H1 (cell line): ENCODE measurements at regions not wholly inside any gene's neighbourhood (a gene's known extent, or its start where the extent isn't known, plus 50 kb on each side); places are given as distances from the start of the nearest gene placed in this dataset.

Source experiments
- CTCF ChIA-PET: fragments of 300-600 bp; sonication (Branson Sonifier 250); formaldehyde crosslinking; loops from one replicate; lab custom pipeline; 2021; ENCODE audit not compliant: partially characterized antibody; lab: Charles Lee
- POLR2A ChIA-PET: fragments of 300-600 bp; sonication (Branson Sonifier 250); formaldehyde crosslinking; loops from one replicate; lab custom pipeline; 2021; ENCODE audit warnings: inconsistent platforms; ENCODE audit not compliant: partially characterized antibody; lab: Charles Lee
- DNase-seq, 2 experiments: peaks; one replicate each; pipeline versions ENCODE4 v3.0.0 to v3.0.0-alpha.2; 2010 to 2022; ENCODE audit warnings: low spot score in 2 of 2, low read depth in 1 of 2, mixed read lengths in 1 of 2
- FAIRE-seq: peaks from 2 replicates; lab custom pipeline; 2011; peaks lifted over from hg19 to GRCh38; lab: Jason Lieb, UNC
- H2AFZ ChIP-seq: 2 replicates; pipeline ENCODE4 v1.8.1; 2012; ENCODE audit warnings: low read length, inconsistent platforms
- H2AK5ac ChIP-seq: 2 replicates; pipeline ENCODE4 v1.6.1; 2013; ENCODE audit warnings: low read depth, low read length
- H2BK120ac ChIP-seq: replicated peaks from 2 replicates; pipeline ENCODE3; 2013; ENCODE audit warnings: low read depth, low read length, inconsistent platforms
- H2BK12ac ChIP-seq: 2 replicates; pipeline ENCODE4 v1.6.1; 2013; ENCODE audit warnings: low read depth, low read length
- H2BK15ac ChIP-seq: 2 replicates; pipeline ENCODE4 v1.6.1; 2013; ENCODE audit warnings: low read length
- H2BK20ac ChIP-seq: 2 replicates; pipeline ENCODE4 v1.6.1; 2013; ENCODE audit warnings: low read length
- H2BK5ac ChIP-seq: 2 replicates; pipeline ENCODE4 v1.6.1; 2013; ENCODE audit warnings: low read depth, low read length
- H3K14ac ChIP-seq: 2 replicates; pipeline ENCODE4 v1.6.1; 2013; ENCODE audit warnings: inconsistent platforms; ENCODE audit not compliant: insufficient read length
- H3K18ac ChIP-seq: 2 replicates; pipeline ENCODE4 v1.6.1; 2013; ENCODE audit warnings: low read length; ENCODE audit errors: extremely low read depth
- H3K23ac ChIP-seq: 2 replicates; pipeline ENCODE4 v1.6.1; 2013; ENCODE audit warnings: inconsistent platforms; ENCODE audit not compliant: insufficient read length
- H3K23me2 ChIP-seq: 2 replicates; pipeline ENCODE4 v1.6.1; 2013; ENCODE audit warnings: low read depth, low read length
- H3K27ac ChIP-seq: 2 replicates; pipeline ENCODE4 v1.6.1; 2011; ENCODE audit warnings: low read depth, low read length, inconsistent platforms
- H3K27me3 ChIP-seq, 4 experiments: replicated peaks in 1 of 4; 1 replicate in 1 of 4; 2 replicates in 3 of 4; pipeline versions ENCODE4 v1.6.1 to v1.8.1; 2011 to 2013; ENCODE audit warnings: low read length in 3 of 4, mild to moderate bottlenecking in 3 of 4, inconsistent platforms in 2 of 4, mixed read lengths in 2 of 4, moderate library complexity in 1 of 4; ENCODE audit not compliant: control insufficient read depth in 3 of 4, insufficient read depth in 3 of 4; ENCODE audit errors: extremely low read depth in 1 of 4
- H3K36me3 ChIP-seq, 4 experiments: 2 replicates each; pipeline versions ENCODE4 v1.6.1 to v1.8.1; 2011 to 2013; ENCODE audit warnings: mild to moderate bottlenecking in 4 of 4, low read length in 3 of 4, moderate library complexity in 2 of 4, control low read depth in 1 of 4, inconsistent platforms in 1 of 4; ENCODE audit not compliant: insufficient read depth in 4 of 4, control insufficient read depth in 2 of 4
- H3K4ac ChIP-seq: replicated peaks from 2 replicates; pipeline ENCODE3; 2013; ENCODE audit warnings: low read length, low read depth, mixed read lengths, inconsistent platforms; ENCODE audit not compliant: insufficient read length
- H3K4me1 ChIP-seq, 4 experiments: replicated peaks in 1 of 4; 1 replicate in 1 of 4; 2 replicates in 3 of 4; pipeline versions ENCODE4 v1.6.1 to v1.8.1; 2011 to 2013; ENCODE audit warnings: low read length in 3 of 4, inconsistent platforms in 2 of 4, mixed read lengths in 1 of 4; ENCODE audit not compliant: insufficient read depth in 4 of 4, control insufficient read depth in 3 of 4
- H3K4me2 ChIP-seq, 2 experiments: 2 replicates each; pipeline versions ENCODE4 v1.6.1 to v1.8.1; 2011 to 2013; ENCODE audit warnings: low read depth in 2 of 2, low read length in 2 of 2, control low read depth in 1 of 2, inconsistent platforms in 1 of 2, mild to moderate bottlenecking in 1 of 2; ENCODE audit not compliant: insufficient read depth in 1 of 2
- H3K4me3 ChIP-seq, 4 experiments: fragments of 200-600, 300-600 bp in 1 of 4; sonication (generic), shearing (Covaris generic), sonication (Bioruptor Twin) in 1 of 4; 2 replicates each; pipeline versions ENCODE4 v1.5.1 to v1.8.1; 2011 to 2016; ENCODE audit warnings: low read length in 4 of 4, low read depth in 3 of 4, control low read depth in 2 of 4, inconsistent platforms in 2 of 4, mild to moderate bottlenecking in 2 of 4, mixed read lengths in 1 of 4, moderate library complexity in 1 of 4; ENCODE audit not compliant: insufficient read depth in 2 of 4; ENCODE audit errors: extremely low read depth in 1 of 4
- H3K56ac ChIP-seq: replicated peaks from 2 replicates; pipeline ENCODE3; 2013; ENCODE audit warnings: low read depth, mild to moderate bottlenecking, mixed read lengths, low read length, inconsistent platforms; ENCODE audit not compliant: insufficient read length
- H3K79me1 ChIP-seq: 2 replicates; pipeline ENCODE4 v1.6.1; 2013; ENCODE audit warnings: low read depth, low read length, control low read depth
- H3K79me2 ChIP-seq, 2 experiments: 2 replicates each; pipeline versions ENCODE4 v1.6.1 to v1.8.1; 2012 to 2013; ENCODE audit warnings: low read length in 2 of 2, mild to moderate bottlenecking in 2 of 2, inconsistent platforms in 1 of 2; ENCODE audit not compliant: insufficient read depth in 2 of 2, control insufficient read depth in 1 of 2
- H3K9ac ChIP-seq, 4 experiments: replicated peaks in 1 of 4; 1 replicate in 1 of 4; 2 replicates in 3 of 4; pipeline versions ENCODE4 v1.6.1 to v1.8.1; 2011 to 2013; ENCODE audit warnings: low read depth in 3 of 4, low read length in 3 of 4, control low read depth in 2 of 4, mild to moderate bottlenecking in 2 of 4, moderate library complexity in 2 of 4, inconsistent platforms in 1 of 4; ENCODE audit errors: extremely low read depth in 1 of 4
- H3K9me3 ChIP-seq, 2 experiments: 2 replicates each; pipeline versions ENCODE4 v1.6.1 to v1.8.1; 2012 to 2013; ENCODE audit warnings: mild to moderate bottlenecking in 2 of 2, moderate library complexity in 2 of 2, control low read depth in 1 of 2, inconsistent platforms in 1 of 2, low read depth in 1 of 2, low read length in 1 of 2, mixed read lengths in 1 of 2; ENCODE audit not compliant: insufficient read depth in 2 of 2
- H4K20me1 ChIP-seq, 2 experiments: replicated peaks in 1 of 2; 2 replicates each; pipeline versions ENCODE3 to v1.8.1; 2011 to 2013; ENCODE audit warnings: inconsistent platforms in 2 of 2, low read length in 2 of 2, mild to moderate bottlenecking in 1 of 2; ENCODE audit not compliant: insufficient read depth in 2 of 2, control insufficient read depth in 1 of 2
- H4K5ac ChIP-seq: 2 replicates; pipeline ENCODE4 v1.6.1; 2013; ENCODE audit warnings: low read length, low read depth, mixed read lengths, inconsistent platforms; ENCODE audit not compliant: insufficient read length
- H4K8ac ChIP-seq: 2 replicates; pipeline ENCODE4 v1.8.0; 2013; ENCODE audit warnings: mild to moderate bottlenecking, moderate library complexity, low read length, inconsistent platforms; ENCODE audit not compliant: insufficient read depth; ENCODE audit errors: extremely low read depth
- H4K91ac ChIP-seq: replicated peaks from 2 replicates; pipeline ENCODE3; 2013; ENCODE audit warnings: low read length, mixed read lengths, inconsistent platforms; ENCODE audit not compliant: insufficient read length
- CEBPB ChIP-seq: IDR thresholded peaks from 2 replicates; pipeline ENCODE4 v1.6.1; 2012; ENCODE audit warnings: low read depth, low read length
- WGBS, 2 experiments: shearing (Covaris generic) in 1 of 2; methylation state at CpG; one replicate each; pipeline versions ENCODE4 v1.1.6 to v1.1.7; 2013 to 2015; ENCODE audit warnings: low lambda C conversion rate in 2 of 2, mixed read lengths in 2 of 2, inconsistent platforms in 1 of 2, low coverage in 1 of 2, missing lambda C conversion rate in 1 of 2; ENCODE audit not compliant: insufficient replicate concordance in 2 of 2, insufficient coverage in 1 of 2, insufficient read length in 1 of 2; ENCODE audit errors: extremely low coverage in 1 of 2, missing lambda C conversion rate in 1 of 2; 5-methylcytosine and 5-hydroxymethylcytosine counted together

DNA sequence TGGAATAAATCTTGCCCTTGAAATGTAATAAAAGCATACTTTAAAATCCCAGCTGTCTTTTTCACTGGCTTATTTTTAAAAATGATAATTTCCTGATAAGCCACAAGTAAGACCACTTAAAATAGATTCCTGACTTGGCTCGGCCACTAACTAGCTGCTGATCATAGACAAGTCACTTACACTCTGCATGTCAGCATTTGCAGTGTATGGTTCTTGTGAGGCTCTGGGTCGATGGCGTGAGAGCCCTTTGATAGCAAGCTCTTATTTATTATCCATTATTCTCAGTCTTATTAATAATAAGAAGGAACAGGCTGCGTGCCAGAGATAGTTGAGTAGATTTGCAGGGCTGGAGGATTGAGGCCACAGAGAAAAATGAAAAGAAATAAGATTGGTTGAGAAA lies 110.7 kb upstream of the IL12B start:
- Histone ChIP-seq H4K20me1 (no peaks in the 10 kb centered on the region), H2BK12ac (no peak overlapping the region), H3K56ac (no peak overlapping the region), H3K9me3 (no peaks in the 10 kb centered on the region), H3K18ac (no peak overlapping the region), H3K4me2 (no peak overlapping the region), H2BK15ac (no peak overlapping the region), H3K9ac (no peak overlapping the region), H3K23ac (no peak overlapping the region), H3K4ac (no peak overlapping the region), H2AFZ (no peak overlapping the region), H2AK5ac (no peak overlapping the region), H3K27ac (no peak overlapping the region), H4K91ac (no peak overlapping the region), H4K5ac (no peak overlapping the region), H4K8ac (no peak overlapping the region), H3K79me1 (no peaks in the 10 kb centered on the region), H3K79me2 (no peaks in the 10 kb centered on the region), H2BK5ac (no peak overlapping the region), H3K27me3 (no peaks in the 10 kb centered on the region), H3K14ac (no peak overlapping the region), H3K36me3 (no peaks in the 10 kb centered on the region), H3K23me2 (no peaks in the 10 kb centered on the region), H2BK20ac (no peak overlapping the region), H3K4me3 (no peak overlapping the region), H3K4me1 (peaks cover 0 to 10% (median 2%) of the 10 kb centered on the region in 4 experiments; a peak in 4 of 7 replicates), H2BK120ac (no peak overlapping the region)
- DNase-seq = no peak
- WGBS, 2 experiments = 84% methylated on average over 4 of the region's 4 CpGs; no CpG with 5 or more reads in 1 of the 2 experiments
- ChIA-PET POLR2A (no interaction called here), CTCF (interaction anchor here (0.5 to 5.4 kb wide), 43 partner anchors 9 to 1631 kb away, joined by 3 to 74 read pairs (median 4); partner anchors contain the start of gene ADRA1B)
- no peak for FAIRE-seq
- no peak for TF ChIP-seq CEBPB
